ENCODE measurements at regions not wholly inside any gene's neighbourhood (a gene's known extent, or its start where the extent isn't known, plus 50 kb on each side); places are given as distances from the start of the nearest gene placed in this dataset.

DNA sequence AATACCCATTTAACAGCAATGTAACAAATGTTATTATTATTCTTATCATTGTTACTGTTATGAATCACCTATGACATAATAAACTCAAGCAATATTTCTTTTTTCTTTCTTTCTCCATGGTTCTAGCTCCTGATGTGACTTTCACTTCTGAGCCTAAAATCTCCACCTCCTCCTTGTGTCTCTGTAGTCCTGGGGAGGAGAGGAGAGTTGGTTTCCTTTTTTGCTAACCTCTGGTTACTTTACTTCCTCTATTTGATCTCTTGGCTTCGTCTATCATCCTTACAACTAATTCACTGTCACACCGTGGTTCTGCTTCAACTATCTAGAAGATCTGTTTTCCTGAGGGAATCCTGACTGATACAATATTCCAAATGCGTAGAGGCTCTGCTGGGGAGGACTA, 456.6 kb downstream of the VRK1 start:
- no peak for TF ChIP-seq POLR2AphosphoS5 (IDR thresholded peaks at IDR 0.05; ENCODE audit: low read depth, low read length)
- no peak for TF ChIP-seq POLR2A (IDR thresholded peaks at IDR 0.05; ENCODE audit: low read depth, low read length)

All from GM12891 (cell line).